Nephron progenitor cell (in vitro differentiated cells): ENCODE measurements at regions not wholly inside any gene's neighbourhood (a gene's known extent, or its start where the extent isn't known, plus 50 kb on each side); places are given as distances from the start of the nearest gene placed in this dataset.

Experiments used
- DNase-seq: peaks from one replicate; pipeline ENCODE4 v3.0.0; 2021
- H3K27ac Mint-ChIP-seq: 2 replicates; pipeline ENCODE4 v1.8.0; 2021; ENCODE audit warnings: mild to moderate bottlenecking, moderate library complexity, mixed read lengths
- H3K27me3 Mint-ChIP-seq: 2 replicates; pipeline ENCODE4 v1.8.0; 2021; ENCODE audit warnings: mild to moderate bottlenecking, low read depth, mixed read lengths; ENCODE audit not compliant: poor library complexity
- H3K36me3 Mint-ChIP-seq: 2 replicates; pipeline ENCODE4 v1.8.0; 2021; ENCODE audit warnings: low read depth, mixed read lengths
- H3K4me1 Mint-ChIP-seq: 2 replicates; pipeline ENCODE4 v1.8.0; 2021; ENCODE audit warnings: mixed read lengths
- H3K4me3 Mint-ChIP-seq: 2 replicates; pipeline ENCODE4 v1.8.0; 2021; ENCODE audit warnings: mild to moderate bottlenecking, moderate library complexity, mixed read lengths
- H3K9me3 Mint-ChIP-seq: 2 replicates; pipeline ENCODE4 v1.8.0; 2021; ENCODE audit warnings: mild to moderate bottlenecking, moderate library complexity, mixed read lengths
- TF ChIP-seq, protein P1 (sequence below): fragments of 200-600 bp; sonication (generic); IDR thresholded peaks from 2 replicates; pipeline ENCODE4 v1.5.0; 2021; ENCODE audit warnings: antibody characterized with exemption

DNA sequence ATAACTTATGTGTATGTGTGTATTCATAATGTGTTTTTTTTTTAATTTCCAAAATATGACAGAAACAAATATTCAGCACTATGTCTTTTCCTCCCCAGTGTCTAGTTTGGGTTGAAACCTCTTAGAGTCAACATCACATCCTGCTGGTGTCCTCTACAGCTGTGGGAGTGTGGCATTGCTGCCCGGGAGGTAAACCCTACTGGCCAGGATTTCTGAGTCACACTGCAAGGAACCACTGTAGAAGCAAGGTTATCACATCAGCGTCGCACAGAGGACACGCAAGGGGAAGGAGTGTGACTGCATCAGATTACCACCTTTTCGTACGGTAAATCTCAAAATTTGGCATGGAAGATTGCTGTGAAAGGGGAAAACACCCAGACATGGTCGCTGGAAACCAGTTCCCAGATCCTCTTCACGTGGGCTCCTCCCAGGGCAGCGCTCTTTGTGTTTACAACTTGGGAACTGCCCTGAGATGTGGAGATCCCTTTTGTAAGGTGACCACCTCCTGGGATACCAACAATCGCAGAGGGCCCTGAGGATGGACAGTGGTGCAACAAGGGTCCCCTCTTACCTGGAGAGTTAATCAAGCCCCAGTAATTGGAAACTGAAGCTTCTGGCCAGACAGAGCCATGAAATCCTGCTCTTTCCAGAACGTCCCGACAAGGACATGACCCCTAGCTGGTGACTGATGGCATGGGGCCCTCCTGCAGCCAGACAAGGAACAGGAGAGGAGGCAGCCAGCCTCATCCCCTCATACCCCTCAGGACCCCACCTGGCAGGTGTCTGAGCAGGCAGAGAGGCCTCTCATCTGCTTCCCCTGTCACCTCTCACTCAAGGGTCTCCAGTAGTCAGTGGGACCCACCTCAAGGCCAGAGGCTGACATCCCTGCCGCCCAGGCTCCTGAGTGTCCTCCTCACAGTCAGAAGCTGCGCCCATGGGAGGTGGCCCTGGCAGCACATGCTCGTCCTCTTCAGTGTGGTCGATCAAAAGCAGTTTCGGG is 194.7 kb downstream of the MED10 start:
- Mint-ChIP-seq H3K4me3 (no peak overlapping the region), H3K27me3 (peaks cover 17% of the 10 kb centered on the region), H3K36me3 (no peaks in the 10 kb centered on the region), H3K27ac (no peak overlapping the region), H3K4me1 (peaks cover 26% of the 10 kb centered on the region), H3K9me3 (no peaks in the 10 kb centered on the region)
- TF ChIP-seq, protein P1, sequence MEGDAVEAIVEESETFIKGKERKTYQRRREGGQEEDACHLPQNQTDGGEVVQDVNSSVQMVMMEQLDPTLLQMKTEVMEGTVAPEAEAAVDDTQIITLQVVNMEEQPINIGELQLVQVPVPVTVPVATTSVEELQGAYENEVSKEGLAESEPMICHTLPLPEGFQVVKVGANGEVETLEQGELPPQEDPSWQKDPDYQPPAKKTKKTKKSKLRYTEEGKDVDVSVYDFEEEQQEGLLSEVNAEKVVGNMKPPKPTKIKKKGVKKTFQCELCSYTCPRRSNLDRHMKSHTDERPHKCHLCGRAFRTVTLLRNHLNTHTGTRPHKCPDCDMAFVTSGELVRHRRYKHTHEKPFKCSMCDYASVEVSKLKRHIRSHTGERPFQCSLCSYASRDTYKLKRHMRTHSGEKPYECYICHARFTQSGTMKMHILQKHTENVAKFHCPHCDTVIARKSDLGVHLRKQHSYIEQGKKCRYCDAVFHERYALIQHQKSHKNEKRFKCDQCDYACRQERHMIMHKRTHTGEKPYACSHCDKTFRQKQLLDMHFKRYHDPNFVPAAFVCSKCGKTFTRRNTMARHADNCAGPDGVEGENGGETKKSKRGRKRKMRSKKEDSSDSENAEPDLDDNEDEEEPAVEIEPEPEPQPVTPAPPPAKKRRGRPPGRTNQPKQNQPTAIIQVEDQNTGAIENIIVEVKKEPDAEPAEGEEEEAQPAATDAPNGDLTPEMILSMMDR: no peak
- DNase-seq: no peak

DNA sequence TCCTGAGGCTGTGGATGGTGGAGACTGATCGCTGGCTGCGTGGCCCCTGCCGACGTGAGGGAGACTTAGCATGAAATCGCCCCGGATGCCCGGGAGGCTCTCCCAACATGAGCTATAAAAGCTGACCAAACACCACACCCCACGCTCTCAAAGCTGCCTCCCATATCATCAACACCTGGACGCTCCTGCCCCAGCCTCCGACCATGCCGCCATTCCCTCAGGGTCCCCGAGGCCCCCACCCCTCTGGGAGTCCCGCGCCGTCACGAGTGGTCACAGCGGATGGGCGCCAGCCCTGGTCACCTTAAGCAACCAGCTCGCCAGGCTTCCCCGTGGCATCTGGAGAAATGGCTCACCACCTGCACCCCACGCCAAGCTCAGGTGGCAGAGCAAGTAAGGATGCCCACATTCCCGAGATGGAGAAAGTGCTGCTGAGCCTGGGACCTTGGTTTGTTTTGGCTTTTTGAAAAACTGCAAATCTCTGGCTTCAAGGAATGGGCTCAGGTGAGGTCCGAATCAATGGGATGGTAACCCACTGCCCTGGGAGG is 196.0 kb downstream of the MED10 start:
- Mint-ChIP-seq H3K27ac (no peak overlapping the region), H3K4me1 (peaks cover 12% of the 10 kb centered on the region), H3K27me3 (peaks cover 24% of the 10 kb centered on the region), H3K36me3 (no peaks in the 10 kb centered on the region), H3K4me3 (no peak overlapping the region), H3K9me3 (no peaks in the 10 kb centered on the region)
- DNase-seq: no peak
- TF ChIP-seq, protein P1: no peak

DNA sequence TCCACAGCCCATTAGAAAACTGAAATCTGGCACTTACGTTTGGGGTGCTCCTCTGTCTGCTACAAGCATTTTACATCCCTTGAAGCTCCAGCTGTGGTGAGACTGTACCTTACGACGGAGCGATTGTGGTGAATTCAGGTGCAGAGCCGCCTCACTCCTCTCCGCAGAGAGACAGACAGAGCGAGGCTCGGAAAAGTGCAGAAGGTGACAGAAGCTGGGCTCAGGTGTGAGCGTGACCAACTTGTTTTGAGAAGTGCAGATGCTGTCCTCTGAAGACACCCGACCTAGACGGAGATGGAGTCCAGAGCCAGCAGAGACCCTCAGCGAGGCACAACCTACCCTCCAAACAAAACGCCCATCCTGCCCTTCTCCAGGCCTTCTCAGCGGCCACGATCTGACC is 196.5 kb downstream of the MED10 start:
- Mint-ChIP-seq H3K36me3 (no peaks in the 10 kb centered on the region), H3K9me3 (no peaks in the 10 kb centered on the region), H3K4me1 (peaks cover 9% of the 10 kb centered on the region), H3K27ac (no peak overlapping the region), H3K4me3 (no peak overlapping the region), H3K27me3 (peaks cover 22% of the 10 kb centered on the region)
- TF ChIP-seq, protein P1: no peak
- no peak for DNase-seq

DNA sequence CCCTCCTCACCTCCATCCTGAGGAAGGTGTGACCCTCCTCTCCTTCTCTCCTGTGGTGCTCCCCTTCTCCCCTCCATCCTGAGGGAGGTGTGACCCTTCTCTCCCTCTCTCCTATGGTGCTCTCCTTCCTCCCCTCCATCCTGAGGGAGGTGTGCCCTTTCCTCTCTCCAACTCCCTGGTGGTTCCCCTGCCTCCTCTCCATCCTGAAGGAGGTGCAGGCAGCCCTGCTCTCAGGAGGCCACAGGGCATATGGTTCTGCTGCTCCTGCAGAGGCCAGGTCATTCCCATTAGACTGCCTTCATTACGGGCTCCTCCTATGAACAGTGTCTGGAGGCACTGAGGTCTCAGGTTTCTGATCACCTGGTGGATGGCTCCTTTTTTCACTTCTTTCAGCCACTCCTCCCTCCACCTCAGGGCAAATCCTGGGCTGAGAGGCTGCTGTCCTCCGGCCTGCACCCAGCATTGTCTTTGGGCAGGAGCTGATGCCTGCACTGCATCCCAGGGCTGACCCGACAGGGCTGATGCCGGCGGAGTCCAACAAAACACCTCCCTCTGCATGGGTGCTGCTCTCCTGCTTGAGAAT is 197.1 kb downstream of the MED10 start:
- Mint-ChIP-seq H3K4me3 (no peak overlapping the region), H3K27ac (no peak overlapping the region), H3K9me3 (no peaks in the 10 kb centered on the region), H3K27me3 (peaks cover 21% of the 10 kb centered on the region), H3K36me3 (no peaks in the 10 kb centered on the region), H3K4me1 (peaks cover 9% of the 10 kb centered on the region)
- TF ChIP-seq, protein P1: no peak
- DNase-seq: no peak

GRCh38 chr5:6180231-6180872 is 198.0 kb downstream of the MED10 start:
- Mint-ChIP-seq H3K36me3 (no peaks in the 10 kb centered on the region), H3K27ac (no peak overlapping the region), H3K27me3 (peaks cover 21% of the 10 kb centered on the region), H3K9me3 (no peaks in the 10 kb centered on the region), H3K4me1 (peaks cover 9% of the 10 kb centered on the region), H3K4me3 (no peak overlapping the region)
- TF ChIP-seq, protein P1: no peak
- DNase-seq: no peak
